ENCODE measurements at regions not wholly inside any gene's neighbourhood (a gene's known extent, or its start where the extent isn't known, plus 50 kb on each side); places are given as distances from the start of the nearest gene placed in this dataset.

- no peaks in the 10 kb centered on the region for H3K79me2 ChIP-seq (ENCODE audit: insufficient read depth, low read length)
- no peaks in the 10 kb centered on the region for H3K9me3 ChIP-seq (ENCODE audit: insufficient read depth, low read length, severe bottlenecking)
- H3K36me3 ChIP-seq (ENCODE audit: insufficient read depth, low read length): no peaks in the 10 kb centered on the region
- no peak overlapping the region for H2AFZ ChIP-seq (ENCODE audit: low read depth, low read length)
- H3K4me1 ChIP-seq (ENCODE audit: insufficient read depth, low read length): no peaks in the 10 kb centered on the region
- DNase-seq (no peak), ATAC-seq (ENCODE audit: insufficient read depth, low read depth) (no peak)
- H4K20me1 ChIP-seq (ENCODE audit: insufficient read depth, low read length): no peaks in the 10 kb centered on the region
- TF ChIP-seq EZH2 (IDR thresholded peaks at IDR 0.05; ENCODE audit: borderline replicate concordance, low read depth, low read length, severe bottlenecking): no peak
- no peak for TF ChIP-seq CTCF (IDR thresholded peaks at IDR 0.05; ENCODE audit: borderline replicate concordance, extremely low read depth, low read length, poor library complexity, severe bottlenecking)
- no peak overlapping the region for H3K27ac ChIP-seq (ENCODE audit: low read length)
- no peak overlapping the region for H3K4me2 ChIP-seq (ENCODE audit: insufficient read depth, low read length)
- H3K27me3 ChIP-seq (ENCODE audit: insufficient read depth, low read length, poor library complexity): no peaks in the 10 kb centered on the region
- H3K4me3 ChIP-seq (ENCODE audit: low read depth in 1 of 2, low read length in 2 of 2): no peak overlapping the region
- no peak overlapping the region for H3K9ac ChIP-seq (ENCODE audit: low read depth, low read length)
These were observed 387.5 kb upstream of the GRID2 start for GRCh38 chr4:91916219-91916618.

GRCh38 chr4:91924625-91925024 lies 379.1 kb upstream of the GRID2 start:
- Histone ChIP-seq H2AFZ (ENCODE audit: low read depth, low read length) (no peak overlapping the region), H3K4me2 (ENCODE audit: insufficient read depth, low read length) (no peak overlapping the region), H4K20me1 (ENCODE audit: insufficient read depth, low read length) (no peaks in the 10 kb centered on the region), H3K79me2 (ENCODE audit: insufficient read depth, low read length) (no peaks in the 10 kb centered on the region), H3K4me3 (ENCODE audit: low read depth in 1 of 2, low read length in 2 of 2) (no peak overlapping the region), H3K9me3 (ENCODE audit: insufficient read depth, low read length, severe bottlenecking) (peaks cover 4% of the 10 kb centered on the region), H3K27ac (ENCODE audit: low read length) (no peak overlapping the region), H3K9ac (ENCODE audit: low read depth, low read length) (no peak overlapping the region), H3K4me1 (ENCODE audit: insufficient read depth, low read length) (no peaks in the 10 kb centered on the region), H3K36me3 (ENCODE audit: insufficient read depth, low read length) (no peaks in the 10 kb centered on the region), H3K27me3 (ENCODE audit: insufficient read depth, low read length, poor library complexity) (no peaks in the 10 kb centered on the region)
- DNase-seq: no peak
- TF ChIP-seq CTCF (IDR thresholded peaks at IDR 0.05; ENCODE audit: borderline replicate concordance, extremely low read depth, low read length, poor library complexity, severe bottlenecking) (no peak), EZH2 (IDR thresholded peaks at IDR 0.05; ENCODE audit: borderline replicate concordance, low read depth, low read length, severe bottlenecking) (no peak)
- ATAC-seq (ENCODE audit: insufficient read depth, low read depth): no peak

GRCh38 chr4:91935217-91935616 lies 368.5 kb upstream of the GRID2 start:
- Histone ChIP-seq H3K79me2 (ENCODE audit: insufficient read depth, low read length) (no peaks in the 10 kb centered on the region), H3K4me3 (ENCODE audit: low read depth in 1 of 2, low read length in 2 of 2) (no peak overlapping the region), H2AFZ (ENCODE audit: low read depth, low read length) (no peak overlapping the region), H3K9me3 (ENCODE audit: insufficient read depth, low read length, severe bottlenecking) (no peaks in the 10 kb centered on the region), H3K36me3 (ENCODE audit: insufficient read depth, low read length) (no peaks in the 10 kb centered on the region), H3K4me1 (ENCODE audit: insufficient read depth, low read length) (no peaks in the 10 kb centered on the region), H3K27me3 (ENCODE audit: insufficient read depth, low read length, poor library complexity) (no peaks in the 10 kb centered on the region), H3K27ac (ENCODE audit: low read length) (no peak overlapping the region), H3K9ac (ENCODE audit: low read depth, low read length) (no peak overlapping the region), H4K20me1 (ENCODE audit: insufficient read depth, low read length) (no peaks in the 10 kb centered on the region), H3K4me2 (ENCODE audit: insufficient read depth, low read length) (no peak overlapping the region)
- DNase-seq: no peak
- TF ChIP-seq EZH2 (IDR thresholded peaks at IDR 0.05; ENCODE audit: borderline replicate concordance, low read depth, low read length, severe bottlenecking) (no peak), CTCF (IDR thresholded peaks at IDR 0.05; ENCODE audit: borderline replicate concordance, extremely low read depth, low read length, poor library complexity, severe bottlenecking) (no peak)
- no peak for ATAC-seq (ENCODE audit: insufficient read depth, low read depth)

GRCh38 chr4:91936311-91936710 lies 367.5 kb upstream of the GRID2 start:
- Histone ChIP-seq H3K4me1 (ENCODE audit: insufficient read depth, low read length) (no peaks in the 10 kb centered on the region), H3K36me3 (ENCODE audit: insufficient read depth, low read length) (no peaks in the 10 kb centered on the region), H3K27ac (ENCODE audit: low read length) (no peak overlapping the region), H3K9ac (ENCODE audit: low read depth, low read length) (no peak overlapping the region), H3K4me2 (ENCODE audit: insufficient read depth, low read length) (no peak overlapping the region), H4K20me1 (ENCODE audit: insufficient read depth, low read length) (no peaks in the 10 kb centered on the region), H3K27me3 (ENCODE audit: insufficient read depth, low read length, poor library complexity) (no peaks in the 10 kb centered on the region), H2AFZ (ENCODE audit: low read depth, low read length) (no peak overlapping the region), H3K9me3 (ENCODE audit: insufficient read depth, low read length, severe bottlenecking) (no peaks in the 10 kb centered on the region), H3K4me3 (ENCODE audit: low read depth in 1 of 2, low read length in 2 of 2) (no peak overlapping the region), H3K79me2 (ENCODE audit: insufficient read depth, low read length) (no peaks in the 10 kb centered on the region)
- ATAC-seq (ENCODE audit: insufficient read depth, low read depth): no peak
- DNase-seq: no peak
- no peak for TF ChIP-seq CTCF (IDR thresholded peaks at IDR 0.05; ENCODE audit: borderline replicate concordance, extremely low read depth, low read length, poor library complexity, severe bottlenecking)
- TF ChIP-seq EZH2 (IDR thresholded peaks at IDR 0.05; ENCODE audit: borderline replicate concordance, low read depth, low read length, severe bottlenecking): no peak
